MM.1S (cell line): ENCODE measurements at regions not wholly inside any gene's neighbourhood (a gene's known extent, or its start where the extent isn't known, plus 50 kb on each side); places are given as distances from the start of the nearest gene placed in this dataset.
A peak's percentile ranks its signal among the peaks of the same experiment; 100 is the strongest.

Experiments used
- DNase-seq: peaks from one replicate; pipeline ENCODE4 v3.0.0-alpha.2; 2015
- H2AFZ ChIP-seq: fragments of 300-600 bp; sonication (generic); 2 replicates; pipeline ENCODE4 v1.6.0; 2016; ENCODE audit warnings: antibody characterized with exemption, low read length
- H3F3A ChIP-seq: fragments of 300-600 bp; sonication (generic); 2 replicates; pipeline ENCODE4 v1.6.1; 2016; ENCODE audit warnings: mild to moderate bottlenecking, antibody characterized with exemption, low read length, moderate library complexity, mixed read lengths; ENCODE audit not compliant: insufficient read depth
- H3K27ac ChIP-seq: fragments of 300-600 bp; sonication (generic); 2 replicates; pipeline ENCODE4 v1.5.1; 2016; ENCODE audit warnings: mild to moderate bottlenecking, low read length
- H3K27me3 ChIP-seq: fragments of 300-600 bp; sonication (generic); replicated peaks from 2 replicates; pipeline ENCODE4 v1.6.0; 2016; ENCODE audit warnings: low read length; ENCODE audit not compliant: insufficient read depth
- H3K36me3 ChIP-seq: fragments of 300-600 bp; sonication (generic); replicated peaks from 2 replicates; pipeline ENCODE4 v1.6.1; 2016; ENCODE audit warnings: mild to moderate bottlenecking, low read length, mixed read lengths; ENCODE audit not compliant: insufficient read depth
- H3K4me1 ChIP-seq: fragments of 300-600 bp; sonication (generic); 2 replicates; pipeline ENCODE4 v1.6.1; 2016; ENCODE audit warnings: low read length, mixed read lengths
- H3K4me2 ChIP-seq: fragments of 300-600 bp; sonication (generic); 2 replicates; pipeline ENCODE4 v1.6.0; 2016; ENCODE audit warnings: low read depth, low read length
- H3K4me3 ChIP-seq: fragments of 300-600 bp; sonication (generic); 2 replicates; pipeline ENCODE4 v1.5.1; 2016; ENCODE audit warnings: low read length, mixed read lengths
- H3K79me2 ChIP-seq: fragments of 300-600 bp; sonication (generic); 2 replicates; pipeline ENCODE4 v1.6.1; 2016; ENCODE audit warnings: mixed run types, low read length, mixed read lengths
- H3K9ac ChIP-seq: fragments of 300-600 bp; sonication (generic); 2 replicates; pipeline ENCODE4 v1.6.1; 2016; ENCODE audit warnings: low read length, mixed read lengths
- H3K9me2 ChIP-seq: fragments of 300-600 bp; sonication (generic); replicated peaks from 2 replicates; pipeline ENCODE4 v1.6.1; 2016; ENCODE audit warnings: mild to moderate bottlenecking, low read length, mixed read lengths; ENCODE audit not compliant: insufficient read depth
- H3K9me3 ChIP-seq: fragments of 300-600 bp; sonication (generic); replicated peaks from 2 replicates; pipeline ENCODE4 v1.6.1; 2016; ENCODE audit warnings: mild to moderate bottlenecking, low read length, mixed read lengths; ENCODE audit not compliant: insufficient read depth
- H4K20me1 ChIP-seq: fragments of 300-600 bp; sonication (generic); 2 replicates; pipeline ENCODE4 v1.6.1; 2016; ENCODE audit warnings: mild to moderate bottlenecking, low read length, moderate library complexity, mixed read lengths; ENCODE audit not compliant: insufficient read depth
- CTCF ChIP-seq: fragments of 300-600 bp; sonication (generic); IDR thresholded peaks from 2 replicates; pipeline ENCODE4 v1.5.1; 2016; ENCODE audit warnings: antibody characterized with exemption, low read length, mixed read lengths
- EZH2 ChIP-seq: fragments of 300-600 bp; sonication (generic); optimal IDR thresholded peaks from 2 replicates; pipeline ENCODE3; 2017; ENCODE audit warnings: low read depth, mild to moderate bottlenecking, antibody characterized with exemption, low read length, mixed read lengths
- EZH2phosphoT487 ChIP-seq: fragments of 300-600 bp; sonication (generic); IDR thresholded peaks from 2 replicates; pipeline ENCODE4 v1.6.1; 2018; ENCODE audit warnings: antibody characterized with exemption, low read length

DNA sequence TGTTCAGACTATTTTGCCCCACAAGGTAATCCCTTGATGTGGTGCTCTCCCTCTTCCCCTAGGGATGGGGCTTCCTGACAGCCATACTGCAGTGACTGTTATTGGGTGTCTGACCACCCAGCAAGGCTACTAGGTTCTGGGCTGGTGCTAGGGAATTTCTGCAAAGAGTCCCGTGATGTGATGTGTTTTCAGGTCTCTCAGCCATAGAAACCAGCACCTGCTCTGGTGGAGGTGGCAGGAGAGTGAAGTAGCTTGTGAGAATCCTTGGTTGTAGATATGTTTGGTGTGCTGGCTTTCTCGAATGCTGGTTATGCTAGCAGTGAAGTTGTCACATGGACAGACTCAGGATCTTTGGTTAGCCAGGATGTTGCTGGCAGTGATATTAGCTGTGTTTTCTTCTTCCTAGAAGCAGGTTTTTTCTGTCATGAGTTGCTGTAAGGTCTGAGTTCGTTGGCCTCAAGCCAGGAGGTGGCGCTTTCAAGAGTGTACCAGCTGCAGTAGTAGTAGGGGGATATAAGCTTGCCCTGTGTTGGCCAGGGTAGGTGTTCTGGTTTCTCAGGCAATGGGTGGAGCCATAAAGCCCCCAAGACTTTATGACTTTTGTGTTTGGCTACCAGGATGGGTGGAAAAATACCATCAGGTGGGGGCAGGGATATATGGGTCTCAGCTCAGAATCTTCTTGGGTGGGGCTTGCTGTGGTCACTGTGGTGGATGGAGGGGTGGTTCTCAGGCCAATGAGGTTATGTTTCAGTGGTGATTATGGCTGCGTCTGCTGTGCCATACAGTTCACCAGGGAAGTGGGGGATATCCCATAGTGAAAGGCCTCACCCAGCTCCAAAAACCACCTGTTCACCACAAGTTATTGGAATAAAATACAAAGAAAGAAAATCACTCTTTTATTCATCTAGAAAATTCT is 1112.3 kb downstream of the KCNT2 start:
- Histone ChIP-seq H3K9me2 (no peaks in the 10 kb centered on the region), H3K4me2 (0 out of 2 replicates have a peak overlapping the region, but pooled peaks have one; percentile 8)
- peak; percentile 42 for DNase-seq

DNA sequence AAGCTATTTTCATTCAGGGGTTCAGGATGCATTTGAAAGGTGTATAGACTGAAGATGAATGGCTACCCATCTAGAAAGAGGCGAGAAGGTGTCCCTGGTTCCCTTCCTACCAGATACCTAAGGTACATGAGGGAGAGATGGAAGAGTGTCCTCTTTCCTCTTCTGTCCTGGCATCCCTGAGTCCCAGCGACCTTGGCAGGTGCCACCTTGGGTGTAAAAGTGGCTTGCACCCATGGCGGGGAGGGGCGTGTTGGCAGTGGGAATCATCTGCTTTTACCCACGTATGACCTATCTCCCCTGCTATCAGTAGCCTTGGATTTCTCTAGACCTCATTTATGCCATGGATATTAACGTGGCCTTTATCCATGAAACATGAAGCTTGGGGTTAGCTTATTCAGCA is 1126.1 kb downstream of the KCNT2 start:
- Histone ChIP-seq H3K9me3 (no peaks in the 10 kb centered on the region), H3K27ac (no peak overlapping the region), H4K20me1 (no peaks in the 10 kb centered on the region), H3K9me2 (no peaks in the 10 kb centered on the region), H3K9ac (no peak overlapping the region), H2AFZ (no peak overlapping the region), H3F3A (no peaks in the 10 kb centered on the region), H3K4me1 (no peaks in the 10 kb centered on the region), H3K4me2 (no peak overlapping the region), H3K4me3 (no peak overlapping the region), H3K79me2 (no peaks in the 10 kb centered on the region), H3K36me3 (no peaks in the 10 kb centered on the region), H3K27me3 (no peaks in the 10 kb centered on the region)
- TF ChIP-seq CTCF = no peak
- TF ChIP-seq EZH2 = no peak
- no peak for TF ChIP-seq EZH2phosphoT487
- DNase-seq = no peak

More for the DNA sequence above, 1112.3 kb downstream of the KCNT2 start:
- Histone ChIP-seq H3K36me3 (no peaks in the 10 kb centered on the region), H3K79me2 (no peaks in the 10 kb centered on the region), H3K9me3 (no peaks in the 10 kb centered on the region), H3K27ac (peak overlapping the region; percentile 49; the same call in 1 of the 2 replicates), H3F3A (0 out of 2 replicates have a peak, but pooled peaks cover 9% of the 10 kb centered on the region), H3K9ac (no peak overlapping the region), H4K20me1 (no peaks in the 10 kb centered on the region), H3K27me3 (no peaks in the 10 kb centered on the region), H3K4me1 (peaks cover 8% of the 10 kb centered on the region; the same call in 1 of the 2 replicates), H2AFZ (no peak overlapping the region), H3K4me3 (no peak overlapping the region)
- TF ChIP-seq CTCF = no peak; the same call in 1 of the 2 replicates
- TF ChIP-seq EZH2phosphoT487 = no peak
- TF ChIP-seq EZH2 = no peak

- TF ChIP-seq EZH2phosphoT487 = no peak
- TF ChIP-seq CTCF = no peak
- TF ChIP-seq EZH2 = no peak
Observed at GRCh38 chr1:195481293-195481692, 1126.9 kb downstream of the KCNT2 start.

More at GRCh38 chr1:195481293-195481692, 1126.9 kb downstream of the KCNT2 start:
- H3K9me3 ChIP-seq = no peaks in the 10 kb centered on the region
- no peak overlapping the region for H3K4me2 ChIP-seq
- no peaks in the 10 kb centered on the region for H3K27me3 ChIP-seq
- H3F3A ChIP-seq = no peaks in the 10 kb centered on the region
- no peaks in the 10 kb centered on the region for H4K20me1 ChIP-seq
- H3K27ac ChIP-seq = no peak overlapping the region
- no peaks in the 10 kb centered on the region for H3K36me3 ChIP-seq
- DNase-seq = no peak
- H2AFZ ChIP-seq = no peak overlapping the region
- no peak overlapping the region for H3K9ac ChIP-seq
- no peaks in the 10 kb centered on the region for H3K79me2 ChIP-seq
- no peaks in the 10 kb centered on the region for H3K9me2 ChIP-seq
- no peaks in the 10 kb centered on the region for H3K4me1 ChIP-seq
- no peak overlapping the region for H3K4me3 ChIP-seq
